Vagina (tissue), 2 donors: ENCODE measurements at regions not wholly inside any gene's neighbourhood (a gene's known extent, or its start where the extent isn't known, plus 50 kb on each side); places are given as distances from the start of the nearest gene placed in this dataset.

Source experiments
- DNase-seq, 2 donors: peaks; one replicate each; pipeline ENCODE4 v3.0.0-alpha.2; 2017; ENCODE audit errors: extremely low spot score in 2 of 2
- H3K27ac ChIP-seq: fragments of 200-600 bp; sonication (generic); one replicate; pipeline ENCODE4 v1.5.1; 2019
- H3K27me3 ChIP-seq: fragments of 200-600 bp; sonication (generic); one replicate; pipeline ENCODE4 v1.5.1; 2019
- H3K36me3 ChIP-seq, 2 donors: fragments of 200-600 bp; sonication (generic); one replicate each; pipeline ENCODE4 v1.5.1; 2017 to 2019
- H3K4me1 ChIP-seq: fragments of 200-600 bp; sonication (generic); one replicate; pipeline ENCODE4 v1.5.1; 2019
- H3K4me3 ChIP-seq, 2 donors: fragments of 200-600 bp; sonication (generic); 1 replicate in 1 of 2; 2 replicates in 1 of 2; pipeline ENCODE4 v1.5.1; 2016 to 2019
- H3K9me3 ChIP-seq: fragments of 200-600 bp; sonication (generic); one replicate; pipeline ENCODE4 v1.5.1; 2019
- CTCF ChIP-seq, 3 experiments: fragments of 450-650 bp in 2 of 3; fragments of 200-600 bp in 1 of 3; sonication (generic) in 1 of 3; IDR thresholded peaks; one replicate each; pipeline ENCODE4 v1.5.1; 2017 to 2019; ENCODE audit warnings: antibody characterized with exemption in 3 of 3, mild to moderate bottlenecking in 2 of 3, moderate library complexity in 2 of 3
- POLR2A ChIP-seq, 2 donors: fragments of 450-650 bp; IDR thresholded peaks; one replicate each; pipeline ENCODE4 v1.6.1; 2017; ENCODE audit warnings: antibody characterized with exemption in 2 of 2, mild to moderate bottlenecking in 2 of 2, moderate library complexity in 2 of 2
- POLR2AphosphoS5 ChIP-seq, 2 donors: sonication (generic); formaldehyde crosslinking; IDR thresholded peaks; one replicate each; pipeline ENCODE4 v1.9.0; 2017; ENCODE audit warnings: antibody characterized with exemption in 2 of 2, mild to moderate bottlenecking in 2 of 2, low read depth in 1 of 2; ENCODE audit not compliant: insufficient read depth in 1 of 2
- intact Hi-C: fragments of 100-400 bp; cut with DNase I; formaldehyde crosslinking; loops from one replicate; pipeline ENCODE4 v1.15.1; 2023

- DNase-seq = no peak
- Histone ChIP-seq H3K9me3 (no peaks in the 10 kb centered on the region), H3K27ac (no peak overlapping the region), H3K36me3 (no peaks in the 10 kb centered on the region), H3K4me1 (peaks cover 3% of the 10 kb centered on the region), H3K27me3 (no peaks in the 10 kb centered on the region), H3K4me3 (no peak overlapping the region)
- TF ChIP-seq CTCF (IDR thresholded peaks at IDR 0.05) = no peak
- no peak for TF ChIP-seq POLR2A (IDR thresholded peaks at IDR 0.05)
- TF ChIP-seq POLR2AphosphoS5 (IDR thresholded peaks at IDR 0.05; ENCODE audit: insufficient read depth in 1 of 2, low read depth in 1 of 2) = no peak
- intact Hi-C loops = no loop called here
Observed at GRCh38 chr1:218679391-218679790, 334.3 kb downstream of the TGFB2 start.

DNA sequence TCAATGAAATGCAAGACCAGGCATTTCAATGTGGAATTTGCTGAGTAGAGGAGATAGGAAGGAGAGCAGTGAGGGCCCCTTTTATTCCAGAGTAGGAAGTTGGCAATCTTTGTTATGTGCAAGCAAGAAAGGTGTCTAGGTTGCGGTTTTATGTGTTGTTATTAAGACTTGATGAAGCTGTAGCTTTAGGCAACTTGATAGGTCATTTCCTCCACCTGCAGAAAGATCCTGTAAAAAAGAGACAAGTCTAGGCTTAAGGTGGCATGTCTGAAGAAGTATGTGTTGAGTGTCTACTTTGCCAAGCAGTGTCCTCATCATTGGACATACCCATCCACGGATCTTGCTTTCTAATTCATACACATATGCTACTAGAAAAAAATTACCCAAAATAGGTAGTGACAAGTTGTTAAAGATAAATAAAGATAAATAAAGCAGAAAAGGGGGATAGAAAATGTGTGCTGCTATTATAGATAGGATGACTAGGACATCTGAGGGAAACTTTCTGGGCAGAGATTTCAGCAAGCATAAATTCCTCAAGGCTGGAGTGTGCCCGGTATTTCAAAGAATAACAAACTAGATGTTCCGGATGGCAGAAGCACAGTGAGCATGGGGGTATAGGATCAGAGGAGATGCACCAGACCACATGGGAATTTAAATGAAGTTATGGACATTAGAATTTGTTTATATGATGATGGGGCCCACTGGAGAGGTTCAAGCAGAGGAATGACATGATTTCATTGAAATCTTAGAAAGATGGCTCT lies 335.0 kb downstream of the TGFB2 start:
- TF ChIP-seq POLR2AphosphoS5 (IDR thresholded peaks at IDR 0.05; ENCODE audit: insufficient read depth in 1 of 2, low read depth in 1 of 2) (no peak), CTCF (IDR thresholded peaks at IDR 0.05) (no peak), POLR2A (IDR thresholded peaks at IDR 0.05) (no peak)
- no peak for DNase-seq
- peaks cover 3% of the 10 kb centered on the region for H3K4me1 ChIP-seq
- no peaks in the 10 kb centered on the region for H3K27me3 ChIP-seq
- no peak overlapping the region for H3K4me3 ChIP-seq
- no peaks in the 10 kb centered on the region for H3K9me3 ChIP-seq
- H3K36me3 ChIP-seq = no peaks in the 10 kb centered on the region
- no peak overlapping the region for H3K27ac ChIP-seq
- intact Hi-C loops = no loop called here

GRCh38 chr1:218683242-218683641 lies 338.1 kb downstream of the TGFB2 start:
- Histone ChIP-seq H3K27ac (no peak overlapping the region), H3K36me3 (no peaks in the 10 kb centered on the region), H3K27me3 (no peaks in the 10 kb centered on the region), H3K4me3 (no peak overlapping the region), H3K4me1 (peaks cover 3% of the 10 kb centered on the region), H3K9me3 (no peaks in the 10 kb centered on the region)
- TF ChIP-seq CTCF (IDR thresholded peaks at IDR 0.05) (no peak), POLR2A (IDR thresholded peaks at IDR 0.05) (no peak), POLR2AphosphoS5 (IDR thresholded peaks at IDR 0.05; ENCODE audit: insufficient read depth in 1 of 2, low read depth in 1 of 2) (no peak)
- no peak for DNase-seq
- intact Hi-C loops = no loop called here

- Histone ChIP-seq H3K27ac (no peak overlapping the region), H3K9me3 (no peaks in the 10 kb centered on the region), H3K36me3 (no peaks in the 10 kb centered on the region), H3K4me1 (no peaks in the 10 kb centered on the region), H3K27me3 (no peaks in the 10 kb centered on the region), H3K4me3 (no peak overlapping the region)
- no peak for DNase-seq
- intact Hi-C loops = no loop called here
- no peak for TF ChIP-seq POLR2A (IDR thresholded peaks at IDR 0.05)
- peak in 1 of 2 donors; percentile 33 for TF ChIP-seq POLR2AphosphoS5 (IDR thresholded peaks at IDR 0.05; ENCODE audit: insufficient read depth in 1 of 2, low read depth in 1 of 2)
Observed at GRCh38 chr1:218686258-218686657, 341.1 kb downstream of the TGFB2 start.

GRCh38 chr1:218686761-218687160 lies 341.6 kb downstream of the TGFB2 start:
- Histone ChIP-seq H3K9me3 (no peaks in the 10 kb centered on the region), H3K4me1 (no peaks in the 10 kb centered on the region), H3K36me3 (no peaks in the 10 kb centered on the region), H3K27ac (no peak overlapping the region), H3K4me3 (no peak overlapping the region), H3K27me3 (no peaks in the 10 kb centered on the region)
- TF ChIP-seq CTCF (IDR thresholded peaks at IDR 0.05) (no peak), POLR2AphosphoS5 (IDR thresholded peaks at IDR 0.05; ENCODE audit: insufficient read depth in 1 of 2, low read depth in 1 of 2) (no peak), POLR2A (IDR thresholded peaks at IDR 0.05) (no peak)
- no peak for DNase-seq
- intact Hi-C loops = no loop called here
